Esophagus squamous epithelium (tissue), 4 donors: ENCODE measurements at regions not wholly inside any gene's neighbourhood (a gene's known extent, or its start where the extent isn't known, plus 50 kb on each side); places are given as distances from the start of the nearest gene placed in this dataset.

Experiments used
- POLR2A ChIP-seq, 4 donors: fragments of 450-650 bp; IDR thresholded peaks; one replicate each; pipeline ENCODE4 v1.6.1; 2017; ENCODE audit warnings: antibody characterized with exemption in 4 of 4, mild to moderate bottlenecking in 4 of 4, moderate library complexity in 3 of 4
- TF ChIP-seq, protein P1 (sequence below), 6 experiments: fragments of 450-650 bp in 4 of 6; fragments of 200-600 bp in 2 of 6; sonication (generic) in 2 of 6; IDR thresholded peaks; one replicate each; pipeline ENCODE4 v1.5.1; 2016 to 2019; ENCODE audit warnings: antibody characterized with exemption in 6 of 6, mild to moderate bottlenecking in 4 of 6, moderate library complexity in 4 of 6

DNA sequence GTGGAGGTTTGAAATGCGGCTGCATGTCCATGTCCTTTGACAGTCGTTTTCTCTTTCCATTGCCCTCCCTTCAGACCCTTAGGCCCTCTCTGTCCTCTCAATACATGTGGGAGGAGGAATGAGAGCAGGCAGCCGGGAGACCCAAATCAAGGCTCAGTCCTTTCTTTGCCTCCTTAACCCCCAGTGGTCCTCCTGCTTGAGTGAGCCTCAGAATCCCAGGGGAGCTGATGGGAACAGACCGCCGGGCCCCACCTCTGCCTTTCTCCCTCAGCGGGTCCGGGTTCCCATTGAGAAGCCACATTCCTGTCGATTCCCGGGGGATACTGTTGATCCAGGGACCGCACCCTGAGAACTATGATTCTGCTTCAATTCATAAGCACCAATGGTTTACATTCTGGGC lies 77.9 kb upstream of the RFLNA start:
- no peak for TF ChIP-seq POLR2A (IDR thresholded peaks at IDR 0.05)
- TF ChIP-seq, protein P1, sequence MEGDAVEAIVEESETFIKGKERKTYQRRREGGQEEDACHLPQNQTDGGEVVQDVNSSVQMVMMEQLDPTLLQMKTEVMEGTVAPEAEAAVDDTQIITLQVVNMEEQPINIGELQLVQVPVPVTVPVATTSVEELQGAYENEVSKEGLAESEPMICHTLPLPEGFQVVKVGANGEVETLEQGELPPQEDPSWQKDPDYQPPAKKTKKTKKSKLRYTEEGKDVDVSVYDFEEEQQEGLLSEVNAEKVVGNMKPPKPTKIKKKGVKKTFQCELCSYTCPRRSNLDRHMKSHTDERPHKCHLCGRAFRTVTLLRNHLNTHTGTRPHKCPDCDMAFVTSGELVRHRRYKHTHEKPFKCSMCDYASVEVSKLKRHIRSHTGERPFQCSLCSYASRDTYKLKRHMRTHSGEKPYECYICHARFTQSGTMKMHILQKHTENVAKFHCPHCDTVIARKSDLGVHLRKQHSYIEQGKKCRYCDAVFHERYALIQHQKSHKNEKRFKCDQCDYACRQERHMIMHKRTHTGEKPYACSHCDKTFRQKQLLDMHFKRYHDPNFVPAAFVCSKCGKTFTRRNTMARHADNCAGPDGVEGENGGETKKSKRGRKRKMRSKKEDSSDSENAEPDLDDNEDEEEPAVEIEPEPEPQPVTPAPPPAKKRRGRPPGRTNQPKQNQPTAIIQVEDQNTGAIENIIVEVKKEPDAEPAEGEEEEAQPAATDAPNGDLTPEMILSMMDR (IDR thresholded peaks at IDR 0.05) = no peak
